CD4-positive, CD25-positive, alpha-beta regulatory T cell (primary cell): ENCODE measurements at regions not wholly inside any gene's neighbourhood (a gene's known extent, or its start where the extent isn't known, plus 50 kb on each side); places are given as distances from the start of the nearest gene placed in this dataset.
"Not testable (repeated sequence)": the region's sequence is repeated elsewhere in the genome, so short reads cannot be mapped to it uniquely, and the experiment has no call there.

ENCODE experiments used
- ATAC-seq, 2 donors: fragments of 150-1000 bp; cut with Tn5 transposase; one replicate each; pipeline ENCODE4 v1.10.0; 2021; ENCODE audit warnings: low read depth in 2 of 2, moderate number of reproducible peaks in 2 of 2, moderate library complexity in 1 of 2
- DNase-seq, 3 donors: peaks; one replicate each; pipeline versions ENCODE4 v3.0.0 to v3.0.0-alpha.2; 2012 to 2022; ENCODE audit warnings: mixed read lengths in 1 of 3
- H3K27ac ChIP-seq: one replicate; pipeline ENCODE4 v1.7.0; 2013; ENCODE audit warnings: mild to moderate bottlenecking, low read length; ENCODE audit not compliant: insufficient read depth, poor library complexity, severe bottlenecking
- H3K27me3 ChIP-seq: one replicate; pipeline ENCODE4 v1.7.0; 2013; ENCODE audit warnings: low read length; ENCODE audit not compliant: control insufficient read depth, insufficient read depth
- H3K36me3 ChIP-seq: one replicate; pipeline ENCODE4 v1.7.0; 2013; ENCODE audit warnings: mild to moderate bottlenecking, low read length, moderate library complexity; ENCODE audit not compliant: control insufficient read depth, insufficient read depth
- H3K4me1 ChIP-seq: 2 replicates; pipeline ENCODE4 v1.7.0; 2013; ENCODE audit warnings: mild to moderate bottlenecking, low read length; ENCODE audit not compliant: insufficient read depth, control insufficient read depth, poor library complexity, severe bottlenecking
- H3K4me3 ChIP-seq: one replicate; pipeline ENCODE4 v1.7.0; 2013; ENCODE audit warnings: low read depth, mild to moderate bottlenecking, low read length, moderate library complexity
- H3K9me3 ChIP-seq, 2 experiments: 1 replicate in 1 of 2; 2 replicates in 1 of 2; pipeline ENCODE4 v1.7.0; 2013; ENCODE audit warnings: low read length in 2 of 2, mild to moderate bottlenecking in 1 of 2, moderate library complexity in 1 of 2; ENCODE audit not compliant: control insufficient read depth in 2 of 2
- H3K27ac Mint-ChIP-seq, 3 donors: one replicate each; pipeline ENCODE4 v1.8.0; 2020 to 2022; ENCODE audit warnings: mild to moderate bottlenecking in 3 of 3, mixed read lengths in 3 of 3, moderate library complexity in 2 of 3
- H3K27me3 Mint-ChIP-seq: one replicate; pipeline ENCODE4 v1.8.0; 2022; ENCODE audit warnings: mild to moderate bottlenecking, mixed read lengths
- H3K36me3 Mint-ChIP-seq: one replicate; pipeline ENCODE4 v1.8.0; 2020; ENCODE audit warnings: mixed read lengths
- H3K4me1 Mint-ChIP-seq, 4 donors: one replicate each; pipeline ENCODE4 v1.8.0; 2020 to 2022; ENCODE audit warnings: mixed read lengths in 4 of 4, mild to moderate bottlenecking in 1 of 4
- H3K4me3 Mint-ChIP-seq, 4 donors: one replicate each; pipeline ENCODE4 v1.8.0; 2020 to 2022; ENCODE audit warnings: mild to moderate bottlenecking in 4 of 4, mixed read lengths in 4 of 4, moderate library complexity in 3 of 4
- H3K9me3 Mint-ChIP-seq, 7 donors: one replicate each; pipeline ENCODE4 v1.8.0; 2020 to 2022; ENCODE audit warnings: mixed read lengths in 7 of 7, mild to moderate bottlenecking in 3 of 7, moderate library complexity in 2 of 7

GRCh38 chr10:118957443-118957825 is 72.1 kb upstream of the NANOS1 start:
- Mint-ChIP-seq H3K4me3 (no peak overlapping the region), H3K27me3 (peaks cover 19% of the 10 kb centered on the region), H3K4me1 (no peaks in the 10 kb centered on the region), H3K36me3 (no peaks in the 10 kb centered on the region), H3K9me3 (no peaks in the 10 kb centered on the region), H3K27ac (no peak overlapping the region)
- Histone ChIP-seq H3K9me3 (no peaks in the 10 kb centered on the region), H3K4me1 (no peaks in the 10 kb centered on the region), H3K27me3 (no peaks in the 10 kb centered on the region), H3K27ac (no peak overlapping the region), H3K4me3 (no peak overlapping the region), H3K36me3 (no peaks in the 10 kb centered on the region)
- ATAC-seq (no peak), DNase-seq (no peak)

GRCh38 chr10:118957966-118958365 is 71.5 kb upstream of the NANOS1 start:
- Histone ChIP-seq H3K4me1 (no peaks in the 10 kb centered on the region), H3K27me3 (no peaks in the 10 kb centered on the region), H3K4me3 (no peak overlapping the region), H3K36me3 (no peaks in the 10 kb centered on the region), H3K9me3 (no peaks in the 10 kb centered on the region), H3K27ac (no peak overlapping the region)
- Mint-ChIP-seq H3K36me3 (no peaks in the 10 kb centered on the region), H3K9me3 (no peaks in the 10 kb centered on the region), H3K27me3 (peaks cover 24% of the 10 kb centered on the region), H3K27ac (no peak overlapping the region), H3K4me1 (no peaks in the 10 kb centered on the region), H3K4me3 (no peak overlapping the region)
- DNase-seq (no peak), ATAC-seq (no peak)

GRCh38 chr10:118958559-118958958 is 71.0 kb upstream of the NANOS1 start:
- no peak for DNase-seq
- H3K4me3 ChIP-seq: no peak overlapping the region
- no peaks in the 10 kb centered on the region for H3K36me3 ChIP-seq
- ATAC-seq: no peak
- Mint-ChIP-seq H3K9me3 (no peaks in the 10 kb centered on the region), H3K27ac (no peak overlapping the region), H3K27me3 (peaks cover 28% of the 10 kb centered on the region), H3K4me1 (no peaks in the 10 kb centered on the region), H3K4me3 (no peak overlapping the region), H3K36me3 (no peaks in the 10 kb centered on the region)
- no peak overlapping the region for H3K27ac ChIP-seq
- H3K9me3 ChIP-seq: no peaks in the 10 kb centered on the region
- H3K27me3 ChIP-seq: no peaks in the 10 kb centered on the region
- H3K4me1 ChIP-seq: no peaks in the 10 kb centered on the region

GRCh38 chr10:118958984-118959925 is 70.3 kb upstream of the NANOS1 start:
- H3K4me3 ChIP-seq: no peak overlapping the region
- H3K27ac Mint-ChIP-seq: no peak overlapping the region
- H3K4me3 Mint-ChIP-seq: no peak overlapping the region
- peaks cover 28% of the 10 kb centered on the region for H3K27me3 Mint-ChIP-seq
- H3K4me1 Mint-ChIP-seq: no peaks in the 10 kb centered on the region
- H3K9me3 Mint-ChIP-seq: no peaks in the 10 kb centered on the region
- no peak for ATAC-seq
- no peaks in the 10 kb centered on the region for H3K36me3 ChIP-seq
- no peaks in the 10 kb centered on the region for H3K4me1 ChIP-seq
- DNase-seq: peak in 1 of 3 donors; percentile 71
- H3K27ac ChIP-seq: no peak overlapping the region
- no peaks in the 10 kb centered on the region for H3K36me3 Mint-ChIP-seq
- H3K9me3 ChIP-seq: no peaks in the 10 kb centered on the region
- no peaks in the 10 kb centered on the region for H3K27me3 ChIP-seq

- ATAC-seq: no peak
- no peak for DNase-seq
- Mint-ChIP-seq H3K27ac (no peak overlapping the region), H3K27me3 (peaks cover 30% of the 10 kb centered on the region), H3K36me3 (no peaks in the 10 kb centered on the region), H3K9me3 (no peaks in the 10 kb centered on the region), H3K4me3 (no peak overlapping the region), H3K4me1 (no peaks in the 10 kb centered on the region)
- H3K27ac ChIP-seq: no peak overlapping the region
- H3K27me3 ChIP-seq: no peaks in the 10 kb centered on the region
- H3K9me3 ChIP-seq: no peaks in the 10 kb centered on the region
- no peaks in the 10 kb centered on the region for H3K36me3 ChIP-seq
- no peaks in the 10 kb centered on the region for H3K4me1 ChIP-seq
- H3K4me3 ChIP-seq: no peak overlapping the region
These were observed 69.1 kb upstream of the NANOS1 start for GRCh38 chr10:118960157-118961090.

GRCh38 chr10:118961436-118961835 is 68.1 kb upstream of the NANOS1 start:
- H3K27ac Mint-ChIP-seq: no peak overlapping the region
- no peaks in the 10 kb centered on the region for H3K27me3 ChIP-seq
- H3K9me3 Mint-ChIP-seq: no peaks in the 10 kb centered on the region
- no peak overlapping the region for H3K27ac ChIP-seq
- H3K4me3 ChIP-seq: no peak overlapping the region
- no peak overlapping the region for H3K4me3 Mint-ChIP-seq
- H3K4me1 ChIP-seq: no peaks in the 10 kb centered on the region
- no peak for ATAC-seq
- no peaks in the 10 kb centered on the region for H3K36me3 Mint-ChIP-seq
- peaks cover 30% of the 10 kb centered on the region for H3K27me3 Mint-ChIP-seq
- H3K36me3 ChIP-seq: no peaks in the 10 kb centered on the region
- H3K9me3 ChIP-seq: no peaks in the 10 kb centered on the region
- DNase-seq: peak in 1 of 3 donors; percentile 48
- no peaks in the 10 kb centered on the region for H3K4me1 Mint-ChIP-seq

- not testable (repeated sequence) for H3K27ac ChIP-seq, H3K27me3 ChIP-seq, H3K36me3 Mint-ChIP-seq, H3K9me3 Mint-ChIP-seq, H3K4me3 ChIP-seq, DNase-seq, H3K9me3 ChIP-seq, ATAC-seq, H3K4me1 Mint-ChIP-seq, H3K4me1 ChIP-seq, H3K36me3 ChIP-seq, H3K4me3 Mint-ChIP-seq, H3K27ac Mint-ChIP-seq
- H3K27me3 Mint-ChIP-seq: peaks cover 25% of the 10 kb centered on the region
These were observed 67.1 kb upstream of the NANOS1 start for GRCh38 chr10:118962331-118962868.
